ENCODE measurements at regions not wholly inside any gene's neighbourhood (a gene's known extent, or its start where the extent isn't known, plus 50 kb on each side); places are given as distances from the start of the nearest gene placed in this dataset.

GRCh38 chr2:126177479-126177878 lies 478.5 kb upstream of the GYPC start:
- no peak for DNase-seq
- H3K9me3 Mint-ChIP-seq, result no peaks in the 10 kb centered on the region
- no peaks in the 10 kb centered on the region for H3K4me1 Mint-ChIP-seq
- H3K27ac Mint-ChIP-seq, result no peak overlapping the region
- no peaks in the 10 kb centered on the region for H3K27me3 Mint-ChIP-seq (ENCODE audit: low read depth, poor library complexity)
- no peaks in the 10 kb centered on the region for H3K36me3 Mint-ChIP-seq (ENCODE audit: low read depth)
- no peak for TF ChIP-seq CTCF (IDR thresholded peaks at IDR 0.05)
- no peak overlapping the region for H3K4me3 Mint-ChIP-seq

- DNase-seq, result no peak
- no peaks in the 10 kb centered on the region for H3K4me1 Mint-ChIP-seq
- H3K27me3 Mint-ChIP-seq (ENCODE audit: low read depth, poor library complexity), result peaks cover 6% of the 10 kb centered on the region
- H3K4me3 Mint-ChIP-seq, result no peak overlapping the region
- H3K9me3 Mint-ChIP-seq, result peaks cover 9% of the 10 kb centered on the region
- no peaks in the 10 kb centered on the region for H3K36me3 Mint-ChIP-seq (ENCODE audit: low read depth)
- no peak overlapping the region for H3K27ac Mint-ChIP-seq
- no peak for TF ChIP-seq CTCF (IDR thresholded peaks at IDR 0.05)
These were observed 468.3 kb upstream of the GYPC start for GRCh38 chr2:126187668-126188067.

- H3K9me3 Mint-ChIP-seq, result peaks cover 5% of the 10 kb centered on the region
- peaks cover 6% of the 10 kb centered on the region for H3K27me3 Mint-ChIP-seq (ENCODE audit: low read depth, poor library complexity)
- DNase-seq, result no peak
- peaks cover 9% of the 10 kb centered on the region for H3K4me1 Mint-ChIP-seq
- no peak overlapping the region for H3K27ac Mint-ChIP-seq
- no peak overlapping the region for H3K4me3 Mint-ChIP-seq
- H3K36me3 Mint-ChIP-seq (ENCODE audit: low read depth), result no peaks in the 10 kb centered on the region
- no peak for TF ChIP-seq CTCF (IDR thresholded peaks at IDR 0.05)
These were observed 466.4 kb upstream of the GYPC start for GRCh38 chr2:126189527-126189926.

GRCh38 chr2:126200538-126200937 lies 455.4 kb upstream of the GYPC start:
- no peak for DNase-seq
- TF ChIP-seq CTCF (IDR thresholded peaks at IDR 0.05), result no peak
- Mint-ChIP-seq H3K27ac (no peak overlapping the region), H3K36me3 (ENCODE audit: low read depth) (peaks cover 6% of the 10 kb centered on the region), H3K4me1 (no peaks in the 10 kb centered on the region), H3K9me3 (peaks cover 25% of the 10 kb centered on the region), H3K4me3 (no peak overlapping the region), H3K27me3 (ENCODE audit: low read depth, poor library complexity) (no peaks in the 10 kb centered on the region)

- Mint-ChIP-seq H3K27ac (no peak overlapping the region), H3K4me1 (no peaks in the 10 kb centered on the region), H3K9me3 (peaks cover 5% of the 10 kb centered on the region), H3K36me3 (ENCODE audit: low read depth) (no peaks in the 10 kb centered on the region), H3K4me3 (no peak overlapping the region), H3K27me3 (ENCODE audit: low read depth, poor library complexity) (no peaks in the 10 kb centered on the region)
- TF ChIP-seq CTCF (IDR thresholded peaks at IDR 0.05), result no peak
- no peak for DNase-seq
These were observed 447.7 kb upstream of the GYPC start for GRCh38 chr2:126208266-126208665.

GRCh38 chr2:126212735-126213134 lies 443.2 kb upstream of the GYPC start:
- no peaks in the 10 kb centered on the region for H3K36me3 Mint-ChIP-seq (ENCODE audit: low read depth)
- no peaks in the 10 kb centered on the region for H3K4me1 Mint-ChIP-seq
- no peaks in the 10 kb centered on the region for H3K27me3 Mint-ChIP-seq (ENCODE audit: low read depth, poor library complexity)
- H3K27ac Mint-ChIP-seq, result no peak overlapping the region
- no peak for DNase-seq
- H3K4me3 Mint-ChIP-seq, result no peak overlapping the region
- peaks cover 5% of the 10 kb centered on the region for H3K9me3 Mint-ChIP-seq
- no peak for TF ChIP-seq CTCF (IDR thresholded peaks at IDR 0.05)

All from nephron progenitor cell (in vitro differentiated cells).